Endothelial cell (in vitro differentiated cells): ENCODE measurements at regions not wholly inside any gene's neighbourhood (a gene's known extent, or its start where the extent isn't known, plus 50 kb on each side); places are given as distances from the start of the nearest gene placed in this dataset.
"Not testable (repeated sequence)": the region's sequence is repeated elsewhere in the genome, so short reads cannot be mapped to it uniquely, and the experiment has no call there.

Experiments
- DNase-seq: peaks from one replicate; pipeline ENCODE4 v3.0.0; 2021; ENCODE audit warnings: low spot score
- H3K27ac Mint-ChIP-seq: one replicate; pipeline ENCODE4 v1.8.0; 2021; ENCODE audit warnings: mixed read lengths, inconsistent platforms; ENCODE audit not compliant: unreplicated experiment
- H3K27me3 Mint-ChIP-seq: one replicate; pipeline ENCODE4 v1.8.0; 2021; ENCODE audit warnings: mild to moderate bottlenecking, moderate library complexity, mixed read lengths, inconsistent platforms; ENCODE audit not compliant: unreplicated experiment
- H3K36me3 Mint-ChIP-seq: one replicate; pipeline ENCODE4 v1.8.0; 2021; ENCODE audit warnings: mild to moderate bottlenecking, low read depth, mixed read lengths, inconsistent platforms; ENCODE audit not compliant: unreplicated experiment
- H3K4me1 Mint-ChIP-seq: one replicate; pipeline ENCODE4 v1.8.0; 2021; ENCODE audit warnings: mild to moderate bottlenecking, mixed read lengths, inconsistent platforms; ENCODE audit not compliant: unreplicated experiment
- H3K4me3 Mint-ChIP-seq: one replicate; pipeline ENCODE4 v1.8.0; 2021; ENCODE audit warnings: mild to moderate bottlenecking, mixed read lengths, inconsistent platforms; ENCODE audit not compliant: unreplicated experiment
- H3K9me3 Mint-ChIP-seq: one replicate; pipeline ENCODE4 v1.8.0; 2021; ENCODE audit warnings: mixed read lengths, inconsistent platforms; ENCODE audit not compliant: unreplicated experiment
- TF ChIP-seq, protein P1 (sequence below): fragments of 200-600 bp; sonication (generic); IDR thresholded peaks from one replicate; pipeline ENCODE4 v1.5.0; 2021; ENCODE audit warnings: antibody characterized with exemption; ENCODE audit not compliant: unreplicated experiment

DNA sequence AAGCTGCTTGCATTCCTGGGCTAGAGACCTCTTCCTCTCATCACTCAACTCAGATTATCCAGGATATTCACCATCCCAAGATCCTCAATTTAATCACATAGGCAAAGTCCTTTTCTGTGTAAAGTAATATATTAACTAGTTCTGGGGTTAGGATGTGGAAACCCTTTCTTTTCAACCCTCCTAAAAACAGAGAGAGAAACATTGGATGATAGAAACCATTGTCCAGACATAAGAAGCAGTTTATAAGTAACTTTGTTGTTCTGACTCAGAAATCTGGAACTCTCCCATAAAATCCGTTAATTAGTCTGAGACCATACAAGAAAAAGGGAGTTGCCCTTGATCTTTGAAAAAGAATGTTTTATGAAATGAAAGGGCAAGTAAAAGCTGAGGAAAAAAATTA lies 817.1 kb upstream of the CDH9 start:
- DNase-seq = no peak
- no peak overlapping the region for H3K27ac Mint-ChIP-seq
- no peaks in the 10 kb centered on the region for H3K9me3 Mint-ChIP-seq
- H3K36me3 Mint-ChIP-seq = no peaks in the 10 kb centered on the region
- no peaks in the 10 kb centered on the region for H3K4me1 Mint-ChIP-seq
- no peak overlapping the region for H3K4me3 Mint-ChIP-seq
- TF ChIP-seq, protein P1, sequence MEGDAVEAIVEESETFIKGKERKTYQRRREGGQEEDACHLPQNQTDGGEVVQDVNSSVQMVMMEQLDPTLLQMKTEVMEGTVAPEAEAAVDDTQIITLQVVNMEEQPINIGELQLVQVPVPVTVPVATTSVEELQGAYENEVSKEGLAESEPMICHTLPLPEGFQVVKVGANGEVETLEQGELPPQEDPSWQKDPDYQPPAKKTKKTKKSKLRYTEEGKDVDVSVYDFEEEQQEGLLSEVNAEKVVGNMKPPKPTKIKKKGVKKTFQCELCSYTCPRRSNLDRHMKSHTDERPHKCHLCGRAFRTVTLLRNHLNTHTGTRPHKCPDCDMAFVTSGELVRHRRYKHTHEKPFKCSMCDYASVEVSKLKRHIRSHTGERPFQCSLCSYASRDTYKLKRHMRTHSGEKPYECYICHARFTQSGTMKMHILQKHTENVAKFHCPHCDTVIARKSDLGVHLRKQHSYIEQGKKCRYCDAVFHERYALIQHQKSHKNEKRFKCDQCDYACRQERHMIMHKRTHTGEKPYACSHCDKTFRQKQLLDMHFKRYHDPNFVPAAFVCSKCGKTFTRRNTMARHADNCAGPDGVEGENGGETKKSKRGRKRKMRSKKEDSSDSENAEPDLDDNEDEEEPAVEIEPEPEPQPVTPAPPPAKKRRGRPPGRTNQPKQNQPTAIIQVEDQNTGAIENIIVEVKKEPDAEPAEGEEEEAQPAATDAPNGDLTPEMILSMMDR = no peak
- H3K27me3 Mint-ChIP-seq = no peaks in the 10 kb centered on the region

DNA sequence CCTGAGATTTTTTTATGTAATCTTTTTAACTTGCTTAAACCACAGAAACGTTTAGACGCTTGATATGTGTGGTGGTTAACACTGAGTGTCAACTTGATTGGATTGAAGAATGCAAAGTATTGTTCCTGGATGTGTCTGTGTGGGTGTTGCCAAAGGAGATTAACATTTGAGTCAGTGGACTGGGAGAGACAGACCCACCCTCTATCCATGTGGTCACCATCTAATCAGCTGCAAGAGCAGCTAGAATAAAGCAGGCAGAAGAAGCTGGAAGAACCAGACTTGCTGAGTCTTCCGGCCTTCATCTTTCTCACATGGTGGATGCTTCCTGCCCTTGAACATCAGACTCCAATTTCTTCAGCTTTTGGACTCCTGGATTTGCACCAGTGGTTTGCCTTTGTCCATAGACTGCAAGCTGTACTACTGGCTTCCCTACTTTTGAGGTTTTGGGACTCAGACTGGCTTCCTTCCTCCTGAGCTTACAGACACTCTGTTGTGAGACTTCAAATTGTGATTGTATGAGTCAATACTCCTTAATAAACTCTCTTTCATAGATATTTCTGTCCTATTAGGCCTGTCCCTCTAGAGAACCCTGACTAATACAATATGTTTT lies 816.0 kb upstream of the CDH9 start:
- Mint-ChIP-seq H3K36me3 (no peaks in the 10 kb centered on the region), H3K27ac (no peak overlapping the region), H3K4me1 (no peaks in the 10 kb centered on the region), H3K9me3 (no peaks in the 10 kb centered on the region), H3K4me3 (no peak overlapping the region), H3K27me3 (no peaks in the 10 kb centered on the region)
- TF ChIP-seq, protein P1 = no peak
- DNase-seq = no peak

DNA sequence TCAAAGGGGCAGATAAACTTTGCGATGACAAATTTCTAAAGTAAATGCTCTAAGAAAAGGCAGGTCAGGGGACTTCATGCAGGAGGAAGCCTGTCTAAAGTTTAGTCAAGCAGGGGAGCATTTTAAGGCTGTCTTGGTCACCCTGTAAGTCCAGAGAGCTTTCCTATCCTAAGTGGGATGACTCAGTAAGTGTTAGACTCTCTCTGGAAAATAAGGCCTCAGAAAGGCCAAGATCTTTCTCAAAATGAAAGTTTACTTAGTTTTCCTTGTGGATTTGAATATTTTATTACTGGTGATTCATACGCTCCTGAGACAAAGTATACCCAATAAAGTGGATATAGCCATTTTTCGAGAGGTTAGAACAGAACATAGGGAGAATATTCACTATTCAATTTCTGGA lies 806.9 kb upstream of the CDH9 start:
- no peaks in the 10 kb centered on the region for H3K4me1 Mint-ChIP-seq
- no peaks in the 10 kb centered on the region for H3K36me3 Mint-ChIP-seq
- TF ChIP-seq, protein P1 = no peak
- no peaks in the 10 kb centered on the region for H3K9me3 Mint-ChIP-seq
- no peak for DNase-seq
- no peaks in the 10 kb centered on the region for H3K27me3 Mint-ChIP-seq
- H3K27ac Mint-ChIP-seq = no peak overlapping the region
- no peak overlapping the region for H3K4me3 Mint-ChIP-seq

DNA sequence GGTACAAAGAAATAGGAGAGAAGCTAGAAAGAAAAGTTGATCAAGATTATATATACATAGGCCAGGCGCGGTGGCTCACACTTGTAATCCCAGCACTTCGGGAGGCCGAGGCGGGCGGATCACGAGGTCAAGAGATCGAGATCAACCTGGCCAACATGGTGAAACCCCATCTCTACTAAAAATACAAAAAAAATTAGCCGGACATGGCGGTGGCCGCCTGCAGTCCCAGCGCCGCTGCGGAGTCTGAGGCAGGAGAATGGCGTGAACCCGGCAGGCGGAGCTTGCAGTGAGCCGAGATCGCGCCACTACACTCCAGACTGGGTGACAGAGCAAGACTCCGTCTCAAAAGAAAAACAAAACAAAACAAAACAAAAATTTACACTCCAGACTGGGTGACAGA lies 798.3 kb upstream of the CDH9 start:
- not testable (repeated sequence) for H3K27ac Mint-ChIP-seq, H3K4me3 Mint-ChIP-seq, H3K4me1 Mint-ChIP-seq, H3K9me3 Mint-ChIP-seq, H3K27me3 Mint-ChIP-seq, DNase-seq, H3K36me3 Mint-ChIP-seq

DNA sequence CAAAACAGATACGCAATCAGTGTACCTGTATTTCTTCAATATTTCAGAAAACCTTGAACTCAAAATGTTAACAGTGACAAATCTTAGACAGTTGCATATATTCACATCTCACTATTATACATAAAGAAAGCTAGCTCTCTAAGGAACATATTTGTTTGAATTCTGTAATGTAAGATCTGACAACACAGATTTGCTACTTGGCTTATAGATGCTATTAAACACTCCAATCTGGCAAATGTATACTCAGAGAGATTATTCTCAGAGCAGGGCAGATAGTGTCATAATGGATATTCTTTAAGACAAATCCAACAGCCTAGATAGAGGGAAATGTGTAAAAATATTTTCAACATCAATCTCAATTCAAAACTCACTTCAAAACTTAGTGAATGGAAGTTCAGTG lies 794.5 kb upstream of the CDH9 start:
- Mint-ChIP-seq H3K4me3 (no peak overlapping the region), H3K9me3 (no peaks in the 10 kb centered on the region), H3K36me3 (no peaks in the 10 kb centered on the region), H3K27me3 (peaks cover 2% of the 10 kb centered on the region), H3K27ac (no peak overlapping the region), H3K4me1 (peaks cover 7% of the 10 kb centered on the region)
- TF ChIP-seq, protein P1 = no peak
- DNase-seq = no peak
